ENCODE measurements at regions not wholly inside any gene's neighbourhood (a gene's known extent, or its start where the extent isn't known, plus 50 kb on each side); places are given as distances from the start of the nearest gene placed in this dataset.
"Not testable (repeated sequence)": the region's sequence is repeated elsewhere in the genome, so short reads cannot be mapped to it uniquely, and the experiment has no call there.

- no peak for DNase-seq
- ATAC-seq = no peak
- intact Hi-C loops (cut with DNase I) = no loop called here
Measured at GRCh38 chr4:132592850-132593249, 556.2 kb upstream of the PCDH10 start.

GRCh38 chr4:132593717-132594400 lies 555.2 kb upstream of the PCDH10 start:
- DNase-seq (no peak), ATAC-seq (no peak)
- intact Hi-C loops (cut with DNase I) = no loop called here

- no peak for DNase-seq
- intact Hi-C loops (cut with DNase I) = no loop called here
- no peak for ATAC-seq
Measured at GRCh38 chr4:132596186-132596585, 552.9 kb upstream of the PCDH10 start.

GRCh38 chr4:132605551-132605950 lies 543.5 kb upstream of the PCDH10 start:
- no peak for DNase-seq
- ATAC-seq = no peak
- intact Hi-C loops (cut with DNase I) = no loop called here

DNA sequence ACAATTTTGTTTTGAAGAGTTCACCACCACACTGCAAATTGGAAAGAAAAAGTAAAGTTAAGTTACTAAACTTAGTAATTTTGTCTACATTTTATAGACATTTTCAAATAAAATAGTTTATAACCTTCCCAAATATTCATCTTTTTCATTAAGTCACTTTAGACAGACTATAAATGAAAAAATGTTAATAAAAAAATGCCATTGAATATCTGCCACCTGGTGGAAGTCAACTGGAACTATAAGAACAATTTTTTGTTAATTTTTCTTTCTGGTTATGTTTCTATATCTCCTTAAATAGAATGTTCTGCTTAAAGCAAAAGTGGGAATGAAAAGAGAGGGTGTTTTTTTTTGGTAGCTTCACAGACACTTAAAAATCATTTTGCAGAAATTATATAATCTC lies 534.4 kb upstream of the PCDH10 start:
- no peak for ATAC-seq
- no peak for DNase-seq
- intact Hi-C loops (cut with DNase I) = no loop called here

- intact Hi-C loops (cut with DNase I) = no loop called here
- no peak for ATAC-seq
- no peak for DNase-seq
Measured at GRCh38 chr4:132619968-132620367, 529.1 kb upstream of the PCDH10 start.

- no peak for ATAC-seq
- intact Hi-C loops (cut with DNase I) = no loop called here
- no peak for DNase-seq
Measured at GRCh38 chr4:132642016-132642817, 506.9 kb upstream of the PCDH10 start.

DNA sequence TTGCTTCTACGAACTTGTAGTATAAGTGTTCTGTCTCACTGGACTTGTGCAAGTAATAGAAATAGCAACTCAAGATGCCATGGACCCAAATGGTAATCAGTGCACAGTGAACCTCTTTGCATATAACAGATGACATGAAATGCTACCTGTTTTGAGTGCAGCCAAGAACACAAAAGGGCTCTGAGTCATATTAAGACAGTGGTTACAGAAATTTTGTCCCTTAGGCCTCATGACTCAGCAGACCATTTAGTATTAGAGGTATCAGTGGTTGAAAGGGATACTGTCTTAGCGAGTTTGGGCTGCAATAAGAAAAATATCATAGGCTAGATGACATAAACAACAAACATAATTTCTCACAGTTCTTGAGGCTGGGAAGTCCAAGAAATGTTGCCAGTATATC lies 502.9 kb upstream of the PCDH10 start:
- ATAC-seq (no peak), DNase-seq (no peak)
- intact Hi-C loops (cut with DNase I) = no loop called here

GRCh38 chr4:132651196-132651595 lies 497.9 kb upstream of the PCDH10 start:
- no peak for DNase-seq
- no peak for ATAC-seq
- intact Hi-C loops (cut with DNase I) = no loop called here

- intact Hi-C loops (cut with DNase I) = no loop called here
- no peak for ATAC-seq
- no peak for DNase-seq
Measured at GRCh38 chr4:132660181-132660580, 488.9 kb upstream of the PCDH10 start.

GRCh38 chr4:132662456-132662855 lies 486.6 kb upstream of the PCDH10 start:
- intact Hi-C loops (cut with DNase I) = no loop called here
- ATAC-seq (no peak), DNase-seq (no peak)

DNA sequence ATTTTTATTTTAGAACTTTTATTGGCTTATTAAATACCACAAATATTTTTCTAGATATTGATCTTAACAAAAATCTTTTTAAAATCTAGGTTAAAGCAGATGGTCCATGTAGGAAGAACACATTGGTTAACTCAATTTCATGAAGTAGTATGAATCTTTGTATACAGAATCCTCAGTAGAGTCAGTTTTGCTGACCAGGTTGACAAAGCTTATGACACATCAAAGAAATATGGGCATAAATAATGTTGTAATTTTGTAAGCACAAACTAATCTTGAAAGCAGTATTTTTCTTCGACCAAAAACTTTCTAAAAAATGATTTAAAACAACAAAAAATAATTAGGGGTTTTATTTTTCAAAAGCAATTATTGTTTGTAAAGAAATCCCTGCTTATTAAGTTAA lies 479.3 kb upstream of the PCDH10 start:
- ATAC-seq (no peak), DNase-seq (no peak)
- intact Hi-C loops (cut with DNase I) = no loop called here

GRCh38 chr4:132670557-132670956 lies 478.5 kb upstream of the PCDH10 start:
- no peak for ATAC-seq
- intact Hi-C loops (cut with DNase I) = no loop called here
- no peak for DNase-seq

GRCh38 chr4:132683957-132684356 lies 465.1 kb upstream of the PCDH10 start:
- intact Hi-C loops (cut with DNase I) = no loop called here
- ATAC-seq (no peak), DNase-seq (no peak)

GRCh38 chr4:132691026-132691425 lies 458.1 kb upstream of the PCDH10 start:
- ATAC-seq (no peak), DNase-seq (no peak)
- intact Hi-C loops (cut with DNase I) = no loop called here

- DNase-seq (no peak), ATAC-seq (no peak)
- intact Hi-C loops (cut with DNase I) = no loop called here
Measured at GRCh38 chr4:132691668-132692067, 457.4 kb upstream of the PCDH10 start.

- intact Hi-C loops (cut with DNase I) = no loop called here
- ATAC-seq = no peak
- no peak for DNase-seq
Measured at GRCh38 chr4:132694775-132695174, 454.3 kb upstream of the PCDH10 start.

DNA sequence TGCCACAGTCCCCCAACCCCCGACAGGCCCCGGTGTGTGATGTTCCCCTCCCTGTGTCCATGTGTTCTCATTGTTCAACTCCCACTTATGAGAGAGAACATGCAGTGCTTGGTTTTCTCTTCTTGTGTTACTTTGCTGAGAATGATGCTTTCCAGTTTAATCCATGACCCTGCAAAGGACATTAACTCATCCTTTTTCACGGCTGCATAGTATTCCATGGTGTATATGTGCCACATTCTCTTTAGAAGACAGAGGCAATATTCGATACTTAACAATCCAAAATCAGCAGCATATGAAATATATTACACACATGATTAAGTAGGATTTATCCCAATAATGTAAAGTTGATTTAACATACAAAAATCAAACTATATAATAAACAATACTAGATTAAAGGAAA lies 451.6 kb upstream of the PCDH10 start:
- DNase-seq; ATAC-seq; intact Hi-C loops (cut with DNase I): not testable (repeated sequence)

GRCh38 chr4:132707955-132708354 lies 441.1 kb upstream of the PCDH10 start:
- intact Hi-C loops (cut with DNase I) = no loop called here
- ATAC-seq (no peak), DNase-seq (no peak)

DNA sequence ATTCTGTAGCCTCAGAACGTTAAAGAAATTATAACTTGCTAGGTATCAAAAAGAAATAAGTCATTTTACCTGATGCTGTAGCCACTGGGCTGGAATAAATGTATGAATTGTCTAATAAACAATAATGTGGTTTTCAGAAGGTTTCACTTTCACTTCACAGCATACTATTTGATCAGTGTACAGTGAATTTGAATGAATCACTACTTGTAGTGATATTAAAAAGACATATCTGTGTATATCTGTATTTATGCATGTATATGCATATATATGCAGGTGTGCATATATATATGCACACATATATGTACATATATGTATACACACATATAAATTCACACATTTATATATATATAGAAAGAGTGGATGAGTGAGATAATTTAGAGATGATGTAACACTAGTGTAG lies 440.0 kb upstream of the PCDH10 start:
- intact Hi-C loops (cut with DNase I) = no loop called here
- ATAC-seq (no peak), DNase-seq (no peak)

DNA sequence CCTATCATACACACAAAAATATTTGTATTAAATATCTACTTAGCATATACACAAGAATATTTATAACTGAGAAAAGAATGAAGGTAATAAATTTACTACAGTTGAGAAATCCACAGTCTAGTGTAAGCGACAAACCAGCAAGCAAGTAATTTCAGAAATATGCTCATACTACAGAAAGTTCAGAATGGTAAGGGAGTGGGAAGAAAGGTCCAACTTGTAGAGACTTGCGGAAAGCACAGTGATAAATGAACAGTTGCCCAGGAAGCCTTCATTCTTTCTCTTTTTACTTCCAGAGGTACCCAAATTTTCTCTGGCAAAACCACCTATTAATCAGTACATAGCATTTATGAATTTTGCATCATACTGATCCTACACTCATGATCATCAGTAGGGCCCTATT lies 438.1 kb upstream of the PCDH10 start:
- ATAC-seq = no peak
- intact Hi-C loops (cut with DNase I) = no loop called here
- DNase-seq = no peak

All from left cardiac atrium (tissue), 4 donors.